PC-3 (cell line): ENCODE measurements at regions not wholly inside any gene's neighbourhood (a gene's known extent, or its start where the extent isn't known, plus 50 kb on each side); places are given as distances from the start of the nearest gene placed in this dataset.
"Not testable (repeated sequence)": the region's sequence is repeated elsewhere in the genome, so short reads cannot be mapped to it uniquely, and the experiment has no call there.

ENCODE experiments used
- ATAC-seq: fragments of 200-7000 bp; cut with Tn5 transposase; 2 replicates; pipeline ENCODE4 v1.9.1; 2020; ENCODE audit warnings: mild to moderate bottlenecking, moderate library complexity
- BruUV-seq: library from RNA; stranded (reverse); fragments of 400-500 nt; replicated peaks from 2 replicates; lab custom pipeline; 2021; lab: Mats Ljungman, UMichigan
- CTCF ChIA-PET: fragments of 300-600 bp; sonication (Branson Sonifier 250); formaldehyde crosslinking; loops from one replicate; lab custom pipeline; 2022; ENCODE audit warnings: antibody characterized with exemption; lab: Charles Lee
- POLR2A ChIA-PET: fragments of 300-600 bp; sonication (Branson Sonifier 250); formaldehyde crosslinking; loops from one replicate; lab custom pipeline; 2022; ENCODE audit warnings: antibody characterized with exemption; ENCODE audit not compliant: unreplicated experiment; lab: Charles Lee
- DNase-seq: peaks from one replicate; pipeline ENCODE4 v3.0.0-alpha.2; 2015
- H2AFZ ChIP-seq: fragments of 300-600 bp; sonication (generic); 2 replicates; pipeline ENCODE4 v1.6.0; 2016; ENCODE audit warnings: antibody characterized with exemption, low read length
- H3F3A ChIP-seq: fragments of 300-600 bp; sonication (generic); one replicate; pipeline ENCODE4 v1.6.0; 2017; ENCODE audit warnings: antibody characterized with exemption, low read length, control low read depth, mild to moderate bottlenecking; ENCODE audit not compliant: unreplicated experiment
- H3K27ac ChIP-seq: fragments of 300-600 bp; sonication (generic); 2 replicates; pipeline ENCODE4 v1.5.1; 2016; ENCODE audit warnings: mild to moderate bottlenecking, low read length
- H3K27me3 ChIP-seq: fragments of 300-600 bp; sonication (generic); 2 replicates; pipeline ENCODE4 v1.6.1; 2016; ENCODE audit warnings: low read length, mixed read lengths
- H3K36me3 ChIP-seq: fragments of 300-600 bp; sonication (generic); 2 replicates; pipeline ENCODE4 v1.6.1; 2016; ENCODE audit warnings: low read depth, mixed run types, low read length, mixed read lengths
- H3K4me1 ChIP-seq: fragments of 300-600 bp; sonication (generic); 2 replicates; pipeline ENCODE4 v1.5.1; 2016; ENCODE audit warnings: low read length; ENCODE audit not compliant: insufficient read depth
- H3K4me2 ChIP-seq: fragments of 300-600 bp; sonication (generic); 2 replicates; pipeline ENCODE4 v1.6.0; 2016; ENCODE audit warnings: low read length
- H3K4me3 ChIP-seq: fragments of 300-600 bp; sonication (generic); 2 replicates; pipeline ENCODE4 v1.5.1; 2016; ENCODE audit warnings: mild to moderate bottlenecking, low read length, mixed read lengths
- H3K79me2 ChIP-seq: fragments of 300-600 bp; sonication (generic); 2 replicates; pipeline ENCODE4 v1.6.1; 2017; ENCODE audit warnings: low read length, mixed read lengths
- H3K9ac ChIP-seq: fragments of 300-600 bp; sonication (generic); 2 replicates; pipeline ENCODE4 v1.6.0; 2016; ENCODE audit warnings: mild to moderate bottlenecking, low read length
- H3K9me2 ChIP-seq: fragments of 300-600 bp; sonication (generic); replicated peaks from 2 replicates; pipeline ENCODE4 v1.6.1; 2016; ENCODE audit warnings: mixed run types, low read length, mixed read lengths
- H3K9me3 ChIP-seq: fragments of 300-600 bp; sonication (generic); 2 replicates; pipeline ENCODE4 v1.6.1; 2016; ENCODE audit warnings: low read length, mixed read lengths
- H4K20me1 ChIP-seq: fragments of 300-600 bp; sonication (generic); 2 replicates; pipeline ENCODE4 v1.6.1; 2016; ENCODE audit warnings: low read length, mixed read lengths
- CTCF ChIP-seq: fragments of 300-600 bp; sonication (generic); conservative IDR thresholded peaks from 2 replicates; pipeline ENCODE4 v1.5.1; 2017; ENCODE audit warnings: antibody characterized with exemption, low read depth, mild to moderate bottlenecking, low read length
- EZH2 ChIP-seq: fragments of 300-600 bp; sonication (generic); IDR thresholded peaks from one replicate; pipeline ENCODE4 v1.6.1; 2017; ENCODE audit warnings: antibody characterized with exemption, mild to moderate bottlenecking, low read length; ENCODE audit not compliant: unreplicated experiment
- EZH2phosphoT487 ChIP-seq: fragments of 300-600 bp; sonication (generic); IDR thresholded peaks from 2 replicates; pipeline ENCODE4 v1.6.1; 2018; ENCODE audit warnings: mild to moderate bottlenecking, antibody characterized with exemption, low read length, borderline replicate concordance
- intact Hi-C: fragments of 100-400 bp; cut with micrococcal nuclease; formaldehyde crosslinking; loops from 2 replicates; pipeline ENCODE4 v1.9.0; 2023

DNA sequence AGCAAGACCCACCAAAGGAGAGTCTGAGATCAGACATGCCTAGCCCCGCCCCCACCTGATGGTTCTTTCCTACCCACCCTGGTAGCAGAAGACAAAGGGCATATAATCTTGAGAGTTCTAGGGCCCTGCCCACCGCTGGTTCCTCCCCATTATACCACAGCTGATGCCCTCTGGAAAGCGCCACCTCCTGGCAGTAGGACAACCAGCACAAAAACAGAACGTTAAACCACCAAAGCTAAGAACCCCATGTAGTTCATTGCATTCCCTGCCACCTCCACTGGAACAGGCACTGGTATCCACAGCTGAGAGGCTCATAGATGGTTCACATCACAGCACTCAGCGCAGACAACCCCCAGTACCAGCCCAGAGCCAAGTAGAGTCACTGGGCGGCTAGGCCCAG lies 81.2 kb upstream of the TRPC7 start:
- intact Hi-C loops = no loop called here

GRCh38 chr5:136444099-136444498 lies 78.8 kb upstream of the TRPC7 start:
- H3K9me2 ChIP-seq, CTCF ChIA-PET, H4K20me1 ChIP-seq, H3F3A ChIP-seq, BruUV-seq, H3K36me3 ChIP-seq, POLR2A ChIA-PET, H3K9me3 ChIP-seq, H3K4me2 ChIP-seq, intact Hi-C loops, H3K4me1 ChIP-seq, ATAC-seq, H3K79me2 ChIP-seq, DNase-seq, H3K27ac ChIP-seq, H2AFZ ChIP-seq, H3K9ac ChIP-seq, H3K4me3 ChIP-seq, H3K27me3 ChIP-seq: not testable (repeated sequence)

More for the DNA sequence above, 81.2 kb upstream of the TRPC7 start:
- Histone ChIP-seq H3K36me3 (no peaks in the 10 kb centered on the region), H3K79me2 (no peaks in the 10 kb centered on the region), H3K9me3 (no peaks in the 10 kb centered on the region), H3K27me3 (no peaks in the 10 kb centered on the region), H3K9ac (no peak overlapping the region), H3K9me2 (no peaks in the 10 kb centered on the region), H4K20me1 (no peaks in the 10 kb centered on the region), H2AFZ (no peak overlapping the region), H3K4me3 (no peak overlapping the region), H3K4me1 (no peaks in the 10 kb centered on the region), H3K27ac (no peak overlapping the region), H3K4me2 (no peak overlapping the region), H3F3A (no peaks in the 10 kb centered on the region)
- no peak for TF ChIP-seq EZH2phosphoT487
- no peak for TF ChIP-seq EZH2
- peak; percentile 34 for TF ChIP-seq CTCF
- DNase-seq (no peak), ATAC-seq (no peak)
- ChIA-PET POLR2A (no interaction called here), CTCF (no interaction called here)
- no TSS peak for BruUV-seq

DNA sequence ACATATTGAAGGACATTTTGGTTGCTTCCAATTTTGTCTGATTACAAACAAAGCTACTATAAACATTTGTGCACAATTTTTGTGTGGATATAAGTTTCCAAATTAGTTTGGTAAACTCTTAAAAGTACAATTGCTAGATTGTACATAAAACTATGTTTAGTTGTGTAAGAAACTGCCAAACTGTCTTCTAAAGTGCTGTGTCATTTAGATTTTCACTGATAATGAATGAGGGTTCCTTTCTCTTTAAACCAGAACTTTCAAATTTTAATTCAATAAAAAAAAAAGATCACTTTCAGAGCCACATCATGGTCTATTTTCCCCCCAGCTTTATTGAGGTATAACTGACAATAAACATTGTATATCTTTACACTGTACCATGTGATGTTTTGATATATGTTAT lies 74.0 kb upstream of the TRPC7 start:
- no peak overlapping the region for H3K27ac ChIP-seq
- no peaks in the 10 kb centered on the region for H3K9me3 ChIP-seq
- H3K79me2 ChIP-seq = no peaks in the 10 kb centered on the region
- ChIA-PET POLR2A (no interaction called here), CTCF (no interaction called here)
- intact Hi-C loops = no loop called here
- TF ChIP-seq EZH2 (no peak), EZH2phosphoT487 (no peak), CTCF (no peak)
- H3K36me3 ChIP-seq = no peaks in the 10 kb centered on the region
- H3K4me3 ChIP-seq = no peak overlapping the region
- H3K27me3 ChIP-seq = peaks cover 9% of the 10 kb centered on the region; the same call in 1 of the 2 replicates
- no peak for ATAC-seq
- no TSS peak for BruUV-seq
- no peak overlapping the region for H3K9ac ChIP-seq
- no peak overlapping the region for H2AFZ ChIP-seq
- H3K4me2 ChIP-seq = no peak overlapping the region
- no peaks in the 10 kb centered on the region for H3K4me1 ChIP-seq
- no peak for DNase-seq
- H3F3A ChIP-seq = no peaks in the 10 kb centered on the region
- no peaks in the 10 kb centered on the region for H4K20me1 ChIP-seq
- H3K9me2 ChIP-seq = no peaks in the 10 kb centered on the region
